Heart right ventricle (tissue), 16 donors: ENCODE measurements at regions not wholly inside any gene's neighbourhood (a gene's known extent, or its start where the extent isn't known, plus 50 kb on each side); places are given as distances from the start of the nearest gene placed in this dataset.

Experiments
- ATAC-seq, 8 donors: fragments of 200-7000 bp; cut with Tn5 transposase; one replicate each; pipeline ENCODE4 v1.9.1; 2020; ENCODE audit warnings: mild to moderate bottlenecking in 8 of 8, moderate library complexity in 8 of 8, moderate number of reproducible peaks in 1 of 8
- DNase-seq, 2 donors: peaks; one replicate each; pipeline ENCODE4 v3.0.0-alpha.2; 2020
- H3K27ac ChIP-seq, 10 donors: fragments of 200-600 bp; sonication (generic) in 2 of 10; one replicate each; pipeline versions ENCODE4 v1.5.0 to v1.8.0; 2020 to 2022; ENCODE audit warnings: mild to moderate bottlenecking in 3 of 10
- H3K27me3 ChIP-seq, 7 donors: fragments of 200-600 bp; one replicate each; pipeline ENCODE4 v1.8.0; 2021 to 2022; ENCODE audit warnings: mild to moderate bottlenecking in 2 of 7
- H3K36me3 ChIP-seq, 9 donors: fragments of 200-600 bp; sonication (generic) in 1 of 9; one replicate each; pipeline versions ENCODE4 v1.5.0 to v1.8.0; 2020 to 2022; ENCODE audit warnings: mild to moderate bottlenecking in 2 of 9
- H3K4me1 ChIP-seq, 9 donors: fragments of 200-600 bp; sonication (generic) in 1 of 9; one replicate each; pipeline versions ENCODE4 v1.5.0 to v1.8.0; 2020 to 2022; ENCODE audit warnings: mild to moderate bottlenecking in 4 of 9
- H3K4me3 ChIP-seq, 10 donors: fragments of 200-600 bp; sonication (generic) in 2 of 10; one replicate each; pipeline versions ENCODE4 v1.5.0 to v1.8.0; 2020 to 2022; ENCODE audit warnings: mild to moderate bottlenecking in 7 of 10, moderate library complexity in 2 of 10
- H3K9me3 ChIP-seq, 11 donors: fragments of 200-600 bp in 10 of 11; sonication (generic) in 2 of 11; one replicate each; pipeline versions ENCODE4 v1.5.0 to v1.8.0; 2013 to 2022; ENCODE audit warnings: mild to moderate bottlenecking in 2 of 11, control low read depth in 1 of 11, moderate library complexity in 1 of 11
- CTCF ChIP-seq, 9 donors: fragments of 200-600 bp; sonication (generic) in 2 of 9; IDR thresholded peaks; one replicate each; pipeline versions ENCODE4 v1.5.0 to v1.8.0; 2021 to 2022; ENCODE audit warnings: antibody characterized with exemption in 9 of 9, mild to moderate bottlenecking in 5 of 9, moderate library complexity in 1 of 9
- WGBS, 2 donors: extraction: QIAGEN DNeasy Blood & Tissue Kit; methylation state at CpG; one replicate each; pipeline ENCODE4 v1.1.7; 2013; ENCODE audit warnings: inconsistent platforms in 1 of 2; 5-methylcytosine and 5-hydroxymethylcytosine counted together
- intact Hi-C, 10 donors: fragments of 100-400 bp; cut with DNase I; formaldehyde crosslinking; loops; one replicate each; pipeline versions ENCODE4 v1.11.1 to v1.14.2; 2022
- donor health status: Arrhythmogenic right ventricular cardiomyopathy.
- donor health status: ischemic (EF 13 %, LVEDD 7.1; RV severe dilation, severe dysfunction).
- donor health status: healthy with polysubstance abuse.
- donor health status: DM: no; HTN: yes; CAD: no.
- donor health status: DM: no; HTN: no; CAD: no.
- donor health status: ischemic (EF 25% LVEDD 6.9; RV normal size, moderate dysfunction).
- donor health status: ischemic (EF 25% LVEDD 5.7; RV mildly dilated, moderate dysfunction).
- donor health status: healthy.
- donor health status: DM: yes; HTN: yes; CAD: no.
- donor health status: Ischemic cardiomyopathy.
- donor health status: ischemic (EF 35%, LVEDD 5.7; RV mildly dilated, moderate dysfunction).
- donor health status: nonischemic (EF 11% LVEDD 7.7; RV severe dilation, severe dysfunction).
- donor health status: DM: yes; HTN: yes; CAD: no.
- donor health status: PGD.
- donor health status: ischemic (EF 29% LVEDD 5.4; RV normal size, mild dysfunction).
- donor health status: nonischemic (EF 23%, LVEDD 6.1; RV moderate dilation, normal function).

GRCh38 chr1:37127254-37127748, 93.0 kb upstream of the GRIK3 start:
- intact Hi-C loops, result no loop called here
- 67 to 76% methylated on average over 3 of the region's 3 CpGs for WGBS, 2 donors
- Histone ChIP-seq H3K4me1 (no peaks in the 10 kb centered on the region), H3K27me3 (peaks cover 0 to 43% (median 9%) of the 10 kb centered on the region in 7 donors), H3K36me3 (no peaks in the 10 kb centered on the region), H3K4me3 (no peak overlapping the region), H3K27ac (no peak overlapping the region), H3K9me3 (peaks cover 0 to 8% (median 0%) of the 10 kb centered on the region in 11 donors)
- no peak for DNase-seq
- TF ChIP-seq CTCF (IDR thresholded peaks at IDR 0.05), result no peak
- no peak for ATAC-seq

- TF ChIP-seq CTCF (IDR thresholded peaks at IDR 0.05), result no peak
- peaks cover 0 to 2% (median 0%) of the 10 kb centered on the region in 11 donors for H3K9me3 ChIP-seq
- H3K36me3 ChIP-seq, result no peaks in the 10 kb centered on the region
- DNase-seq (no peak), ATAC-seq (no peak)
- no peaks in the 10 kb centered on the region for H3K4me1 ChIP-seq
- H3K27ac ChIP-seq, result no peak overlapping the region
- WGBS, 2 donors, result 87 to 88% methylated on average over 6 of the region's 6 CpGs
- intact Hi-C loops, result no loop called here
- H3K27me3 ChIP-seq, result peaks cover 0 to 45% (median 15%) of the 10 kb centered on the region in 7 donors
- no peak overlapping the region for H3K4me3 ChIP-seq
Measured at GRCh38 chr1:37128091-37128490, 93.8 kb upstream of the GRIK3 start.

GRCh38 chr1:37130221-37130948, 96.1 kb upstream of the GRIK3 start:
- Histone ChIP-seq H3K9me3 (no peaks in the 10 kb centered on the region), H3K27ac (no peak overlapping the region), H3K4me3 (no peak overlapping the region), H3K4me1 (no peaks in the 10 kb centered on the region), H3K27me3 (peaks cover 0 to 51% (median 23%) of the 10 kb centered on the region in 7 donors), H3K36me3 (no peaks in the 10 kb centered on the region)
- ATAC-seq, result no peak
- intact Hi-C loops, result loop anchor here in 1 of 10 donors (5.0 kb wide), 1 partner anchor 862 kb away; the partner anchor contains the start of gene SF3A3
- no peak for DNase-seq
- WGBS, 2 donors, result 60 to 63% methylated on average over 5 of the region's 5 CpGs
- TF ChIP-seq CTCF (IDR thresholded peaks at IDR 0.05), result no peak

- DNase-seq, result no peak
- no peaks in the 10 kb centered on the region for H3K4me1 ChIP-seq
- H3K9me3 ChIP-seq, result no peaks in the 10 kb centered on the region
- H3K36me3 ChIP-seq, result no peaks in the 10 kb centered on the region
- 61 to 70% methylated on average over 5 of the region's 5 CpGs for WGBS, 2 donors
- no peak overlapping the region for H3K27ac ChIP-seq
- no peak for ATAC-seq
- no peak overlapping the region for H3K4me3 ChIP-seq
- intact Hi-C loops, result loop anchor here in 1 of 10 donors (5.0 kb wide), 1 partner anchor 861 kb away; the partner anchor contains the start of gene SF3A3
- no peak for TF ChIP-seq CTCF (IDR thresholded peaks at IDR 0.05)
- H3K27me3 ChIP-seq, result peaks cover 0 to 59% (median 26%) of the 10 kb centered on the region in 7 donors
Measured at GRCh38 chr1:37131281-37131680, 97.0 kb upstream of the GRIK3 start.
